MCF 10A (cell line): ENCODE measurements at regions not wholly inside any gene's neighbourhood (a gene's known extent, or its start where the extent isn't known, plus 50 kb on each side); places are given as distances from the start of the nearest gene placed in this dataset.

Experiments used
- BruUV-seq: library from RNA; stranded (reverse); fragments of 400-500 nt; replicated peaks from 2 replicates; lab custom pipeline; 2021; lab: Mats Ljungman, UMichigan
- CTCF ChIA-PET: fragments of 300-600 bp; sonication (Branson Sonifier 250); formaldehyde crosslinking; extraction: SDS; loops from one replicate; lab custom pipeline; 2021; ENCODE audit warnings: antibody characterized with exemption, inconsistent platforms; lab: Yijun Ruan, JAX
- POLR2A ChIA-PET: fragments of 300-600, 350-650 bp; sonication (Branson Sonifier 250); formaldehyde crosslinking; extraction: SDS; loops from one replicate; lab custom pipeline; 2020; ENCODE audit warnings: antibody characterized with exemption, inconsistent platforms; lab: Yijun Ruan, JAX
- DNase-seq: peaks from one replicate; pipeline ENCODE4 v3.0.0-alpha.2; 2018; ENCODE audit not compliant: unreplicated experiment
- H3K27ac Mint-ChIP-seq: one replicate; pipeline ENCODE4 v1.8.0; 2022; ENCODE audit warnings: mild to moderate bottlenecking, low read depth, mixed read lengths; ENCODE audit not compliant: unreplicated experiment
- H3K27me3 Mint-ChIP-seq: one replicate; pipeline ENCODE4 v1.8.0; 2022; ENCODE audit warnings: mixed read lengths; ENCODE audit not compliant: insufficient read depth, unreplicated experiment
- H3K36me3 Mint-ChIP-seq: one replicate; pipeline ENCODE4 v1.8.0; 2022; ENCODE audit warnings: mild to moderate bottlenecking, moderate library complexity, mixed read lengths; ENCODE audit not compliant: insufficient read depth, unreplicated experiment
- H3K4me1 Mint-ChIP-seq: one replicate; pipeline ENCODE4 v1.8.0; 2022; ENCODE audit warnings: mixed read lengths; ENCODE audit not compliant: insufficient read depth, unreplicated experiment
- H3K4me3 Mint-ChIP-seq: one replicate; pipeline ENCODE4 v1.8.0; 2022; ENCODE audit warnings: mild to moderate bottlenecking, moderate library complexity, mixed read lengths; ENCODE audit not compliant: unreplicated experiment
- H3K9me3 Mint-ChIP-seq: one replicate; pipeline ENCODE4 v1.8.0; 2022; ENCODE audit warnings: mixed read lengths; ENCODE audit not compliant: unreplicated experiment
- intact Hi-C: fragments of 100-400 bp; cut with micrococcal nuclease; formaldehyde crosslinking; loops from 2 replicates; pipeline ENCODE4 v1.14.1; 2022
- TF ChIP-seq, protein P1 (sequence below): fragments of 200-600 bp; IDR thresholded peaks from one replicate; pipeline ENCODE4 v1.8.0; 2022; ENCODE audit warnings: antibody characterized with exemption, mild to moderate bottlenecking; ENCODE audit not compliant: unreplicated experiment

DNA sequence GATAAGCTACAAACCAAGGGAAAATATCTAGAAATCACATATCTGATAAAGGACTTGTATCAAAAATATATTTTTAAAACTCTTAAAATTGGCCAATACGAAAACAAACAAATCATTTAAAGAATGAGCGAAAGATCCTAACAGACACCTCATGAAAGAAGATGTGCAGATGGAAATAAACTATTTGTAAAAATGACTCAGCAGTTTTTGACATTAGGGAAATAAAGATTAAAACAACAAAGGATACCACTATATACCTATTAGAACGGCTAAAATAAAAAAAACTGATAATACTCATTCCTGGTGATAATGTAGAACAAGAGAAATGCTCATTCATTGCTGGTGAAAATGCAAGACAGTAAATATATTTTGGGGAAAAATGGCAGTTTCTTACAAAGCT lies 506.4 kb downstream of the KLHL4 start:
- DNase-seq: no peak
- Mint-ChIP-seq H3K27ac (no peak overlapping the region), H3K36me3 (no peaks in the 10 kb centered on the region), H3K27me3 (peaks cover 28% of the 10 kb centered on the region), H3K4me1 (no peaks in the 10 kb centered on the region), H3K4me3 (no peak overlapping the region), H3K9me3 (no peaks in the 10 kb centered on the region)
- TF ChIP-seq, protein P1, sequence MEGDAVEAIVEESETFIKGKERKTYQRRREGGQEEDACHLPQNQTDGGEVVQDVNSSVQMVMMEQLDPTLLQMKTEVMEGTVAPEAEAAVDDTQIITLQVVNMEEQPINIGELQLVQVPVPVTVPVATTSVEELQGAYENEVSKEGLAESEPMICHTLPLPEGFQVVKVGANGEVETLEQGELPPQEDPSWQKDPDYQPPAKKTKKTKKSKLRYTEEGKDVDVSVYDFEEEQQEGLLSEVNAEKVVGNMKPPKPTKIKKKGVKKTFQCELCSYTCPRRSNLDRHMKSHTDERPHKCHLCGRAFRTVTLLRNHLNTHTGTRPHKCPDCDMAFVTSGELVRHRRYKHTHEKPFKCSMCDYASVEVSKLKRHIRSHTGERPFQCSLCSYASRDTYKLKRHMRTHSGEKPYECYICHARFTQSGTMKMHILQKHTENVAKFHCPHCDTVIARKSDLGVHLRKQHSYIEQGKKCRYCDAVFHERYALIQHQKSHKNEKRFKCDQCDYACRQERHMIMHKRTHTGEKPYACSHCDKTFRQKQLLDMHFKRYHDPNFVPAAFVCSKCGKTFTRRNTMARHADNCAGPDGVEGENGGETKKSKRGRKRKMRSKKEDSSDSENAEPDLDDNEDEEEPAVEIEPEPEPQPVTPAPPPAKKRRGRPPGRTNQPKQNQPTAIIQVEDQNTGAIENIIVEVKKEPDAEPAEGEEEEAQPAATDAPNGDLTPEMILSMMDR: no peak
- ChIA-PET POLR2A (interaction anchor here (0.6 kb wide), 1 partner anchor 15 kb away, joined by 3 read pairs; no protein-coding TSS in a partner anchor), CTCF (interaction anchor here (0.6 kb wide), 1 partner anchor 437 kb away, joined by 4 read pairs; no protein-coding TSS in a partner anchor)
- no TSS peak for BruUV-seq
- intact Hi-C loops: no loop called here

DNA sequence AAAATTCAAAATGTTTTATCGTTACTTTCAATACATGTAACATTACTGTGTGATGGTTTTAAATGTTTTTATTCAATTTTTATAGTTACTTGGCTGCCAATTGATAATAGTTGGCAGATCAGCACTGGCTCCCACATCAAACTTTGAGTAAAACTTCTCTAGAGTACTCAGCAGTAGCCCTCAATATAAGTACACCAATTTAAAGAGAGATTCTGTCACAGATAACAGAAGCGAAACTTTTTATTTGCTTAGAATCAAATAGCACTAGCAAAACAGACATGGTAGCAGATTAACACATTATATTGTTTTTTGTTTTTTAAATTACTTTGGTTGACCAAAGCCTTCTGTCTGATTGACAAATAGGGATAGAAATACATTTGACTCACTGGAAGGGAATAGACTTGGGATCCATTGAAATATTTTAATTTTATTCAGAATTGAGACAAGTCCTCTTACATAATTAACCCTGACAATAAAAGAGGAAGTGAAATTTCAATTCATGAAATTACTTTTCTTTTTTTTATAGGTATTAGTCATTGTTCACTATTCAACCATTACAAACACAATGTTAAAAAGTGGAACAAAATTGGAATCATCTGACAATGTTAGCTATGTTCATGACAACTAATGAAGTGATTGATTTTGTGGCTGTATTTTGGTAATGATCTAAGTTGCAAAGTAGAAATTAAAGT lies 554.9 kb downstream of the KLHL4 start:
- Mint-ChIP-seq H3K27me3 (no peaks in the 10 kb centered on the region), H3K4me1 (no peaks in the 10 kb centered on the region), H3K9me3 (no peaks in the 10 kb centered on the region), H3K4me3 (no peak overlapping the region), H3K27ac (no peak overlapping the region), H3K36me3 (no peaks in the 10 kb centered on the region)
- intact Hi-C loops: no loop called here
- ChIA-PET CTCF (no interaction called here), POLR2A (no interaction called here)
- TF ChIP-seq, protein P1: no peak
- BruUV-seq: no TSS peak
- no peak for DNase-seq

DNA sequence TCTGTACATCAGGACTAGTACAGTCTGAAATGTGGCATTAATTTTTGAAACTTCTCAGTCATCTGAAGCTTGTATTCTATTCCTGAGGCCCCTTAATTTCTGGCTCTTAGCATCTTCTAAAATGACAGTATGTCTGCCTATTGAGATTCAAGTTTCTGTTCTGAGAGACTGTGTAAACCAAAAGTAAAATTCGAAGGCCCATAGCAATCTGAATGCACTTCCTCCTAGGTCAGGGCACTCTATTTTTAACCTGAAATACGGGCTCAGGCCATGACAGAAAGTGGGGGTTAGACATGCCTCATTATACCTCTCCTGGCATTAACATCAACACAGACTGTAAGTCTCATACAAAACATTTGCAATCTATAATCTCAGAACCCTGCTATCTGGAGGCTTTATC lies 584.4 kb downstream of the KLHL4 start:
- H3K4me1 Mint-ChIP-seq: no peaks in the 10 kb centered on the region
- no TSS peak for BruUV-seq
- H3K36me3 Mint-ChIP-seq: no peaks in the 10 kb centered on the region
- no peak overlapping the region for H3K4me3 Mint-ChIP-seq
- intact Hi-C loops: no loop called here
- peaks cover 22% of the 10 kb centered on the region for H3K27me3 Mint-ChIP-seq
- TF ChIP-seq, protein P1: no peak
- DNase-seq: no peak
- ChIA-PET CTCF (no interaction called here), POLR2A (no interaction called here)
- H3K27ac Mint-ChIP-seq: no peak overlapping the region
- H3K9me3 Mint-ChIP-seq: no peaks in the 10 kb centered on the region

DNA sequence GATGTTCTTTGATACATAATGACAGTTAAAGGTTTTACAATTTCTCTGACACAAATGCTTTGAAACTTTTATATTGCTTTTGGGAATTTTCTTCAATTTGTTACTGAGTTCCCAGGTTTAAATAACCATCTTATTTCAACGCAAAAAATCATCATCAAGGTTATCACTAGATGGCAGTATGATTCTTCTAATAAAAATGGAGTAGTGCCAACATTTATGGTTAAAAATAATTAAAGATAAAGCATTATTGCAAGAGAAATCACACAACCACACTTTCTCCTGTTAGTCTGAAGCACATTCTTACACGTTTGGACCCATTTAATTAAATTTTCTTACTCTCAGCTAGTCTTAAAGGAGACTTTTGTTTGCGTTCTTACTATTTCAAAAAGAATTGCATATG lies 611.3 kb upstream of the CPXCR1 start:
- ChIA-PET CTCF (interaction anchor here (1.1 to 1.5 kb wide), 4 partner anchors 8 to 477 kb away, joined by 3 to 9 read pairs (median 4); no protein-coding TSS in a partner anchor), POLR2A (no interaction called here)
- TF ChIP-seq, protein P1: peak; percentile 19
- peak; percentile 13 for DNase-seq
- intact Hi-C loops: loop anchor here (1.0 to 10.0 kb wide), 3 partner anchors 292 to 478 kb away; no protein-coding TSS in a partner anchor
- no peaks in the 10 kb centered on the region for H3K4me1 Mint-ChIP-seq
- BruUV-seq: no TSS peak
- H3K27ac Mint-ChIP-seq: no peak overlapping the region
- H3K36me3 Mint-ChIP-seq: no peaks in the 10 kb centered on the region
- H3K9me3 Mint-ChIP-seq: no peaks in the 10 kb centered on the region
- H3K27me3 Mint-ChIP-seq: peaks cover 15% of the 10 kb centered on the region
- H3K4me3 Mint-ChIP-seq: no peak overlapping the region
